Neural cell (in vitro differentiated cells): ENCODE measurements at regions not wholly inside any gene's neighbourhood (a gene's known extent, or its start where the extent isn't known, plus 50 kb on each side); places are given as distances from the start of the nearest gene placed in this dataset.

Experiments used
- H2AFZ ChIP-seq: fragments of 200-600, 300-800 bp; sonication (generic), shearing (Covaris generic); 2 replicates; pipeline ENCODE4 v1.6.0; 2014; ENCODE audit warnings: low read depth, mild to moderate bottlenecking, antibody characterized with exemption, low read length, moderate library complexity
- H3F3A ChIP-seq: fragments of 200-600 bp; shearing (Covaris generic); 2 replicates; pipeline ENCODE4 v1.6.1; 2016; ENCODE audit warnings: mild to moderate bottlenecking, moderate library complexity, mixed read lengths, antibody characterized with exemption, low read length; ENCODE audit not compliant: insufficient read depth, poor library complexity, severe bottlenecking
- H3K27ac ChIP-seq: fragments of 200-600, 300-800 bp; sonication (generic), shearing (Covaris generic); 2 replicates; pipeline ENCODE4 v1.5.1; 2014; ENCODE audit warnings: mild to moderate bottlenecking, low read length, moderate library complexity
- H3K27me3 ChIP-seq: fragments of 300-800, 200-600 bp; sonication (generic), shearing (Covaris generic); 2 replicates; pipeline ENCODE4 v1.6.0; 2014; ENCODE audit warnings: mild to moderate bottlenecking, low read depth, low read length, moderate library complexity; ENCODE audit not compliant: insufficient read depth
- H3K36me3 ChIP-seq: fragments of 300-800, 200-600 bp; sonication (generic), shearing (Covaris generic); 2 replicates; pipeline ENCODE4 v1.5.1; 2014; ENCODE audit warnings: mild to moderate bottlenecking, antibody characterized with exemption, low read length, moderate library complexity; ENCODE audit not compliant: insufficient read depth
- H3K4me2 ChIP-seq: fragments of 300-800, 200-600 bp; sonication (generic), shearing (Covaris generic); 2 replicates; pipeline ENCODE4 v1.6.0; 2014; ENCODE audit warnings: mild to moderate bottlenecking, low read length
- H3K4me3 ChIP-seq: fragments of 300-800, 200-600 bp; sonication (generic), shearing (Covaris generic); 2 replicates; pipeline ENCODE4 v1.5.1; 2014; ENCODE audit warnings: mild to moderate bottlenecking, low read length, moderate library complexity
- H3K79me2 ChIP-seq: fragments of 200-600 bp; shearing (Covaris generic); replicated peaks from 2 replicates; pipeline ENCODE4 v1.6.0; 2014; ENCODE audit warnings: mild to moderate bottlenecking, low read length, moderate library complexity; ENCODE audit not compliant: insufficient read depth
- H3K9ac ChIP-seq: fragments of 300-800, 200-600 bp; sonication (generic), shearing (Covaris generic); 2 replicates; pipeline ENCODE4 v1.6.1; 2016; ENCODE audit warnings: mild to moderate bottlenecking, low read length, mixed read lengths
- H3K9me2 ChIP-seq: fragments of 200-600 bp; shearing (Covaris generic); 2 replicates; pipeline ENCODE4 v1.6.1; 2016; ENCODE audit warnings: mild to moderate bottlenecking, low read length, mixed read lengths; ENCODE audit not compliant: insufficient read depth
- H3K9me3 ChIP-seq: fragments of 200-600, 300-800 bp; sonication (generic), shearing (Covaris generic); 2 replicates; pipeline ENCODE4 v1.6.1; 2016; ENCODE audit warnings: mild to moderate bottlenecking, mixed run types, low read length, moderate library complexity, mixed read lengths
- H4K20me1 ChIP-seq: fragments of 200-600 bp; shearing (Covaris generic); 2 replicates; pipeline ENCODE4 v1.6.1; 2016; ENCODE audit warnings: mild to moderate bottlenecking, mixed run types; ENCODE audit not compliant: insufficient read depth
- EP300 ChIP-seq: fragments of 450-650 bp; conservative IDR thresholded peaks from 2 replicates; pipeline ENCODE4 v1.6.1; 2014; ENCODE audit warnings: antibody characterized with exemption, mild to moderate bottlenecking, moderate library complexity; ENCODE audit not compliant: poor library complexity, severe bottlenecking
- EZH2 ChIP-seq: fragments of 200-600, 300-800 bp; shearing (Covaris generic), sonication (generic); IDR thresholded peaks from 2 replicates; pipeline ENCODE4 v1.6.1; 2014; ENCODE audit warnings: antibody characterized with exemption, low read length, borderline replicate concordance, mild to moderate bottlenecking; ENCODE audit not compliant: insufficient read depth, poor library complexity, severe bottlenecking
- MXI1 ChIP-seq: fragments of 450-650 bp; conservative IDR thresholded peaks from 2 replicates; pipeline ENCODE4 v1.6.1; 2014; ENCODE audit warnings: antibody characterized with exemption, mild to moderate bottlenecking; ENCODE audit not compliant: poor library complexity, severe bottlenecking
- POLR2AphosphoS5 ChIP-seq: IDR thresholded peaks from 2 replicates; pipeline ENCODE4 v1.6.1; 2012
- RAD21 ChIP-seq: fragments of 450-650 bp; conservative IDR thresholded peaks from 2 replicates; pipeline ENCODE4 v1.6.1; 2014; ENCODE audit warnings: antibody characterized with exemption, mild to moderate bottlenecking, moderate library complexity
- REST ChIP-seq: IDR thresholded peaks from 2 replicates; pipeline ENCODE4 v1.6.1; 2012; ENCODE audit warnings: borderline replicate concordance
- SMC3 ChIP-seq: fragments of 450-650 bp; conservative IDR thresholded peaks from 2 replicates; pipeline ENCODE4 v1.6.1; 2014; ENCODE audit warnings: antibody characterized with exemption, mild to moderate bottlenecking, moderate library complexity; ENCODE audit not compliant: poor library complexity
- TAF1 ChIP-seq: IDR thresholded peaks from 2 replicates; pipeline ENCODE4 v1.6.1; 2012; ENCODE audit warnings: low read depth
- TF ChIP-seq, protein P1 (sequence below): fragments of 450-650 bp; IDR thresholded peaks from 2 replicates; pipeline ENCODE4 v1.5.1; 2014; ENCODE audit warnings: antibody characterized with exemption, mild to moderate bottlenecking, moderate library complexity; ENCODE audit not compliant: poor library complexity, severe bottlenecking

GRCh38 chr5:107792940-107793339, 122.2 kb upstream of the EFNA5 start:
- no peaks in the 10 kb centered on the region for H3K9me3 ChIP-seq
- H3K27ac ChIP-seq, result no peak overlapping the region
- no peak overlapping the region for H3K9ac ChIP-seq
- H3K36me3 ChIP-seq, result no peaks in the 10 kb centered on the region
- TF ChIP-seq, protein P1, sequence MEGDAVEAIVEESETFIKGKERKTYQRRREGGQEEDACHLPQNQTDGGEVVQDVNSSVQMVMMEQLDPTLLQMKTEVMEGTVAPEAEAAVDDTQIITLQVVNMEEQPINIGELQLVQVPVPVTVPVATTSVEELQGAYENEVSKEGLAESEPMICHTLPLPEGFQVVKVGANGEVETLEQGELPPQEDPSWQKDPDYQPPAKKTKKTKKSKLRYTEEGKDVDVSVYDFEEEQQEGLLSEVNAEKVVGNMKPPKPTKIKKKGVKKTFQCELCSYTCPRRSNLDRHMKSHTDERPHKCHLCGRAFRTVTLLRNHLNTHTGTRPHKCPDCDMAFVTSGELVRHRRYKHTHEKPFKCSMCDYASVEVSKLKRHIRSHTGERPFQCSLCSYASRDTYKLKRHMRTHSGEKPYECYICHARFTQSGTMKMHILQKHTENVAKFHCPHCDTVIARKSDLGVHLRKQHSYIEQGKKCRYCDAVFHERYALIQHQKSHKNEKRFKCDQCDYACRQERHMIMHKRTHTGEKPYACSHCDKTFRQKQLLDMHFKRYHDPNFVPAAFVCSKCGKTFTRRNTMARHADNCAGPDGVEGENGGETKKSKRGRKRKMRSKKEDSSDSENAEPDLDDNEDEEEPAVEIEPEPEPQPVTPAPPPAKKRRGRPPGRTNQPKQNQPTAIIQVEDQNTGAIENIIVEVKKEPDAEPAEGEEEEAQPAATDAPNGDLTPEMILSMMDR, result no peak
- TF ChIP-seq EZH2 (no peak), EP300 (no peak), MXI1 (no peak), TAF1 (no peak), RAD21 (no peak)
- no peaks in the 10 kb centered on the region for H3K79me2 ChIP-seq
- no peak overlapping the region for H3K4me2 ChIP-seq
- no peaks in the 10 kb centered on the region for H3F3A ChIP-seq
- no peaks in the 10 kb centered on the region for H4K20me1 ChIP-seq
- no peak overlapping the region for H3K4me3 ChIP-seq
- H2AFZ ChIP-seq, result no peak overlapping the region
- no peaks in the 10 kb centered on the region for H3K27me3 ChIP-seq
- no peaks in the 10 kb centered on the region for H3K9me2 ChIP-seq

GRCh38 chr5:107790671-107791070, 119.9 kb upstream of the EFNA5 start:
- H3K4me3 ChIP-seq, result no peak overlapping the region
- H3K9ac ChIP-seq, result no peak overlapping the region
- H3K36me3 ChIP-seq, result no peaks in the 10 kb centered on the region
- H2AFZ ChIP-seq, result no peak overlapping the region
- H4K20me1 ChIP-seq, result no peaks in the 10 kb centered on the region
- H3K9me2 ChIP-seq, result no peaks in the 10 kb centered on the region
- H3K27me3 ChIP-seq, result no peaks in the 10 kb centered on the region
- no peaks in the 10 kb centered on the region for H3K79me2 ChIP-seq
- H3F3A ChIP-seq, result no peaks in the 10 kb centered on the region
- TF ChIP-seq REST, result no peak
- no peak for TF ChIP-seq EZH2
- TF ChIP-seq SMC3, result no peak
- TF ChIP-seq EP300, result no peak
- TF ChIP-seq, protein P1, result no peak
- no peak for TF ChIP-seq RAD21
- TF ChIP-seq POLR2AphosphoS5, result no peak
- no peak for TF ChIP-seq MXI1
- TF ChIP-seq TAF1, result no peak
- H3K27ac ChIP-seq, result no peak overlapping the region
- no peak overlapping the region for H3K4me2 ChIP-seq
- no peaks in the 10 kb centered on the region for H3K9me3 ChIP-seq
